CD4-positive, alpha-beta T cell (primary cell): ENCODE measurements at regions not wholly inside any gene's neighbourhood (a gene's known extent, or its start where the extent isn't known, plus 50 kb on each side); places are given as distances from the start of the nearest gene placed in this dataset.

Source experiments
- ATAC-seq: fragments of 200-7000 bp; cut with Tn5 transposase; one replicate; pipeline ENCODE4 v1.10.0; 2022; ENCODE audit warnings: mild to moderate bottlenecking; ENCODE audit not compliant: poor library complexity
- CTCF ChIA-PET: fragments of 350-600 bp; sonication (Branson Sonifier 250); formaldehyde crosslinking; loops from one replicate; lab custom pipeline; 2021; ENCODE audit warnings: antibody characterized with exemption, inconsistent platforms; lab: Charles Lee
- POLR2A ChIA-PET: fragments of 350-600 bp; sonication (Branson Sonifier 250); formaldehyde crosslinking; loops from one replicate; lab custom pipeline; 2021; ENCODE audit warnings: antibody characterized with exemption, inconsistent platforms; lab: Charles Lee
- DNase-seq, 14 experiments: peaks; one replicate each; pipeline ENCODE4 v3.0.0-alpha.2; 2013 to 2020; ENCODE audit warnings: mixed read lengths in 2 of 14
- H3K27ac ChIP-seq, 2 donors: one replicate each; pipeline versions ENCODE4 v1.5.1 to v1.7.0; 2013; ENCODE audit warnings: low read length in 2 of 2, low read depth in 1 of 2, mild to moderate bottlenecking in 1 of 2
- H3K27me3 ChIP-seq, 2 experiments: 1 replicate in 1 of 2; 2 replicates in 1 of 2; pipeline versions ENCODE4 v1.6.1 to v1.7.0; 2013; ENCODE audit warnings: low read length in 2 of 2, control low read depth in 1 of 2, mild to moderate bottlenecking in 1 of 2, moderate library complexity in 1 of 2; ENCODE audit not compliant: insufficient read depth in 2 of 2, control insufficient read depth in 1 of 2
- H3K36me3 ChIP-seq: one replicate; pipeline ENCODE4 v1.6.1; 2013; ENCODE audit warnings: low read length, control low read depth; ENCODE audit not compliant: insufficient read depth
- H3K4me1 ChIP-seq: one replicate; pipeline ENCODE4 v1.6.1; 2013; ENCODE audit warnings: low read length, control low read depth; ENCODE audit not compliant: insufficient read depth
- H3K4me3 ChIP-seq: one replicate; pipeline ENCODE4 v1.5.1; 2013; ENCODE audit warnings: mild to moderate bottlenecking, low read length, moderate library complexity
- H3K9me3 ChIP-seq, 2 experiments: 1 replicate in 1 of 2; 2 replicates in 1 of 2; pipeline versions ENCODE4 v1.6.1 to v1.7.0; 2013; ENCODE audit warnings: low read length in 2 of 2, mild to moderate bottlenecking in 2 of 2, control low read depth in 1 of 2, moderate library complexity in 1 of 2; ENCODE audit not compliant: control insufficient read depth in 1 of 2, insufficient read depth in 1 of 2
- H3K27ac Mint-ChIP-seq: one replicate; pipeline ENCODE4 v1.8.0; 2020; ENCODE audit warnings: mixed read lengths
- H3K27me3 Mint-ChIP-seq: one replicate; pipeline ENCODE4 v1.8.0; 2021; ENCODE audit warnings: mixed read lengths
- H3K36me3 Mint-ChIP-seq: one replicate; pipeline ENCODE4 v1.8.0; 2021; ENCODE audit warnings: low read depth, mixed read lengths
- H3K4me1 Mint-ChIP-seq: one replicate; pipeline ENCODE4 v1.8.0; 2021; ENCODE audit warnings: low read depth, mixed read lengths
- H3K4me3 Mint-ChIP-seq: one replicate; pipeline ENCODE4 v1.8.0; 2020; ENCODE audit warnings: mild to moderate bottlenecking, mixed read lengths
- H3K9me3 Mint-ChIP-seq: one replicate; pipeline ENCODE4 v1.8.0; 2020; ENCODE audit warnings: mixed read lengths
- intact Hi-C, 2 experiments: fragments of 100-400 bp; cut with DNase I in 1 of 2; cut with micrococcal nuclease in 1 of 2; formaldehyde crosslinking; loops; one replicate each; pipeline versions ENCODE4 v1.15.1 to v1.9.0; 2023 to 2025; cut with DNase I, micrococcal nuclease
- TF ChIP-seq, protein P1 (sequence below): fragments of 200-600 bp; IDR thresholded peaks from one replicate; pipeline ENCODE4 v1.8.0; 2022; ENCODE audit warnings: antibody characterized with exemption, mild to moderate bottlenecking

DNA sequence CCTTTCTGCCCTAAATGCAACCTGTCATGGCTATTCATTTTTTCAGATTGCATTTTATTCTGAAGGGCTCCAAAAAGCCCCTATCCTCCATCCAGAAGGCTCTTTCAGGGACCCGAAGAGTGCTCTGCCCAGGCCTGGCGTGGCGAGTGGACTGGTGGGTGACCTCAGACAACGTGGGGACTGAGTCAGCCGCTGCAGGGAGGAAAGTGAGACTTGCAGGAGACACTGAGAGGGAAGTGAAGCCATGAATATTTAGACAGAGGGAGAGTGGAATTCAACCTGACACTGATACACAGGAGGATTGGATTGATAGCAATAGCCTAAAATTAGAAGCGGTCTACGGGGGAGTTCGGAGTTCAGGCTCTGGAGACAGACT lies 63.6 kb upstream of the SIX2 start:
- intact Hi-C loops, result no loop called here
- Mint-ChIP-seq H3K36me3 (no peaks in the 10 kb centered on the region), H3K27ac (no peak overlapping the region), H3K4me1 (no peaks in the 10 kb centered on the region), H3K4me3 (no peak overlapping the region), H3K27me3 (peaks cover 50% of the 10 kb centered on the region), H3K9me3 (no peaks in the 10 kb centered on the region)
- ChIA-PET CTCF (no interaction called here), POLR2A (no interaction called here)
- TF ChIP-seq, protein P1, sequence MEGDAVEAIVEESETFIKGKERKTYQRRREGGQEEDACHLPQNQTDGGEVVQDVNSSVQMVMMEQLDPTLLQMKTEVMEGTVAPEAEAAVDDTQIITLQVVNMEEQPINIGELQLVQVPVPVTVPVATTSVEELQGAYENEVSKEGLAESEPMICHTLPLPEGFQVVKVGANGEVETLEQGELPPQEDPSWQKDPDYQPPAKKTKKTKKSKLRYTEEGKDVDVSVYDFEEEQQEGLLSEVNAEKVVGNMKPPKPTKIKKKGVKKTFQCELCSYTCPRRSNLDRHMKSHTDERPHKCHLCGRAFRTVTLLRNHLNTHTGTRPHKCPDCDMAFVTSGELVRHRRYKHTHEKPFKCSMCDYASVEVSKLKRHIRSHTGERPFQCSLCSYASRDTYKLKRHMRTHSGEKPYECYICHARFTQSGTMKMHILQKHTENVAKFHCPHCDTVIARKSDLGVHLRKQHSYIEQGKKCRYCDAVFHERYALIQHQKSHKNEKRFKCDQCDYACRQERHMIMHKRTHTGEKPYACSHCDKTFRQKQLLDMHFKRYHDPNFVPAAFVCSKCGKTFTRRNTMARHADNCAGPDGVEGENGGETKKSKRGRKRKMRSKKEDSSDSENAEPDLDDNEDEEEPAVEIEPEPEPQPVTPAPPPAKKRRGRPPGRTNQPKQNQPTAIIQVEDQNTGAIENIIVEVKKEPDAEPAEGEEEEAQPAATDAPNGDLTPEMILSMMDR, result no peak
- DNase-seq (no peak), ATAC-seq (no peak)
- Histone ChIP-seq H3K27me3 (peaks cover 9 to 13% of the 10 kb centered on the region in 2 experiments), H3K27ac (no peak overlapping the region), H3K4me3 (no peak overlapping the region), H3K9me3 (peaks cover 0 to 4% of the 10 kb centered on the region in 2 experiments), H3K36me3 (no peaks in the 10 kb centered on the region), H3K4me1 (no peaks in the 10 kb centered on the region)

DNA sequence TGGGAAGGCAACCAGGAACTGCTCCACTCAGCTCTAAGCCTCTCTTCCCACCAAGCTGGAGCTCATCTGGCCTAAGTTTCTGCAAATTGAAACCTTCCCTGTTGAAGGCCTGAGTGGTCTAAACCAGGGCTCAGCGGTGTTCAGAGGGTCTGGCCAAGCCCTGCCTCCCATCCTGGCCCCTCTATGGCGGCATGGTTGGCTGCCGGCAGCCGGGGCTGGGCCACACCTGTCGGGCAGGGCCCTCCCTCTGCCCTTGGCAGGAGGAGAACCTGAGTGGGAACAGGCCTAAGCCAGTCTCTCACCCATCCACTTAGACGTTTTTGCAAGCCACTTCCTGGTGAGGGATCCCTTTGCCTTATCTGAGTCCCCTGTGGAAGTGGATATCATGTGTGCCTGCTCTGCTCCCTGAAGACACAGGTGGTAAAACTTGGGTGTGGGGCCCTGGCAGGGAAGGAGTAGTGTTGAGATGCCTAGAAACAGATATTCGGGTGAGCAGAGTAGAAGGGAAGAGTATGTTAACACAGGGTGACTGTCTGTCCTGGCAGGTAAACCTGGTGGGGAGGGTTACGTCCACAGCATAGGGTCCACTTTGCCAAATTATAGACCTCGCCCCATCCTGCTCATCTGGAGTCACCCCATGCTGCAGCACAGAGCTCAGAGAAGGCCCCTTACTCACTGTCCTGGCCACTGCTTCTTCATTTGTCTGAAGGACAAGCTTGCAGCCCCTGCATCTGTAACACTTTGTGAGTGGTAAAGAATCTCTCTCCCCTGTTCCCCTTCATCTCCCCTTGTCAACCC lies 63.0 kb upstream of the SIX2 start:
- Mint-ChIP-seq H3K4me3 (no peak overlapping the region), H3K4me1 (no peaks in the 10 kb centered on the region), H3K9me3 (no peaks in the 10 kb centered on the region), H3K36me3 (no peaks in the 10 kb centered on the region), H3K27me3 (peaks cover 53% of the 10 kb centered on the region), H3K27ac (no peak overlapping the region)
- ATAC-seq, result no peak
- H3K27ac ChIP-seq, result no peak overlapping the region
- ChIA-PET CTCF (no interaction called here), POLR2A (no interaction called here)
- TF ChIP-seq, protein P1, result no peak
- DNase-seq, result no peak
- H3K27me3 ChIP-seq, result peaks cover 9 to 13% of the 10 kb centered on the region in 2 experiments
- intact Hi-C loops, result no loop called here
- no peak overlapping the region for H3K4me3 ChIP-seq
- no peaks in the 10 kb centered on the region for H3K36me3 ChIP-seq
- H3K9me3 ChIP-seq, result peaks cover 0 to 4% of the 10 kb centered on the region in 2 experiments
- no peaks in the 10 kb centered on the region for H3K4me1 ChIP-seq

DNA sequence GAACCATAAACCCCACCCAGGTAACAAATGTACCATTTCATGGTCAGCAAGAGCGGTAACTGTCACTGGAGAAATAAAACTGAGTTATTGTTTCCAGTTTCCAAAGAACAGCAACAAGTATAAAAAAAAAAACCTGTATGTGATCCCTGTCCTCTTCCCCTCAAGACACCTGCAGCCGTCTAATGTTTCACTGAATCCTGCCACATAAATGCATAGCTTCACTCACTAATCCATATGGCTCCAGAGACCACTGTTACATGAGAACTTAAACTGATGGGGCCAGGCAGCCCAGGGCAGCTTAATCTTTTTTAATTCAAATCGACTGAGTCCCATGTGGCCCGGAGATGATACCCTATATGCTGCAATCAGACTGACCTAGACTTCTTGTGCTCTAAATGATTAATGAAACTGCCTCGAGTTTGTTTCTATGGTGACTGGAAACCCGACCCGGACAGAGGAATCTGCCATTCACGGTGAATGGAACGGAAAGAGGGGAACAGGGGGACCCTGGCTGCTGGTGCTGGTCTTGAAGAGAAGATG lies 60.9 kb upstream of the SIX2 start:
- no peaks in the 10 kb centered on the region for H3K4me1 ChIP-seq
- no peak overlapping the region for H3K4me3 ChIP-seq
- no peak overlapping the region for H3K27ac Mint-ChIP-seq
- no peak overlapping the region for H3K4me3 Mint-ChIP-seq
- peaks cover 0 to 4% of the 10 kb centered on the region in 2 experiments for H3K9me3 ChIP-seq
- ChIA-PET CTCF (no interaction called here), POLR2A (no interaction called here)
- H3K4me1 Mint-ChIP-seq, result no peaks in the 10 kb centered on the region
- H3K27me3 ChIP-seq, result peaks cover 9 to 13% of the 10 kb centered on the region in 2 experiments
- TF ChIP-seq, protein P1, result no peak
- no peak overlapping the region for H3K27ac ChIP-seq
- H3K36me3 ChIP-seq, result no peaks in the 10 kb centered on the region
- no peak for ATAC-seq
- intact Hi-C loops, result no loop called here
- H3K9me3 Mint-ChIP-seq, result no peaks in the 10 kb centered on the region
- no peak for DNase-seq
- H3K36me3 Mint-ChIP-seq, result no peaks in the 10 kb centered on the region
- peaks cover 65% of the 10 kb centered on the region for H3K27me3 Mint-ChIP-seq
